GM23338 (cell line): ENCODE measurements at regions not wholly inside any gene's neighbourhood (a gene's known extent, or its start where the extent isn't known, plus 50 kb on each side); places are given as distances from the start of the nearest gene placed in this dataset.

Experiments
- ATAC-seq: fragments of 200-7000 bp; cut with Tn5 transposase; 3 replicates; pipeline ENCODE4 v1.9.1; 2020
- DNase-seq: peaks from one replicate; pipeline ENCODE4 v3.0.0-alpha.2; 2015; ENCODE audit warnings: low spot score
- H2AFZ ChIP-seq: fragments of 200-600 bp; sonication (generic); 2 replicates; pipeline ENCODE4 v1.8.0; 2016; ENCODE audit warnings: antibody characterized with exemption, mild to moderate bottlenecking, moderate library complexity
- H3F3A ChIP-seq: fragments of 200-600 bp; sonication (generic); replicated peaks from 2 replicates; pipeline ENCODE4 v1.8.0; 2017; ENCODE audit warnings: antibody characterized with exemption, mixed run types, low read depth
- H3K27ac ChIP-seq: fragments of 200-600 bp; sonication (generic); 2 replicates; pipeline ENCODE4 v1.6.1; 2016; ENCODE audit warnings: low read depth
- H3K27me3 ChIP-seq: fragments of 200-600 bp; sonication (generic); 2 replicates; pipeline ENCODE4 v1.8.0; 2016; ENCODE audit warnings: mild to moderate bottlenecking, mixed run types, moderate library complexity; ENCODE audit not compliant: insufficient read depth
- H3K36me3 ChIP-seq: fragments of 200-600 bp; sonication (generic); 2 replicates; pipeline ENCODE4 v1.8.0; 2016; ENCODE audit warnings: mild to moderate bottlenecking; ENCODE audit not compliant: insufficient read depth
- H3K4me1 ChIP-seq: fragments of 200-600 bp; sonication (generic); 2 replicates; pipeline ENCODE4 v1.8.0; 2016; ENCODE audit warnings: mild to moderate bottlenecking, moderate library complexity; ENCODE audit not compliant: insufficient read depth
- H3K4me2 ChIP-seq: fragments of 200-600 bp; sonication (generic); 2 replicates; pipeline ENCODE4 v1.7.1; 2017; ENCODE audit warnings: mixed run types
- H3K4me3 ChIP-seq: fragments of 200-600 bp; sonication (generic); 2 replicates; pipeline ENCODE4 v1.6.1; 2016; ENCODE audit warnings: mixed run types
- H3K79me2 ChIP-seq: fragments of 200-600 bp; sonication (generic); replicated peaks from 2 replicates; pipeline ENCODE4 v1.8.0; 2017; ENCODE audit warnings: mild to moderate bottlenecking; ENCODE audit not compliant: insufficient read depth
- H3K9me2 ChIP-seq: fragments of 200-600 bp; sonication (generic); 2 replicates; pipeline ENCODE4 v1.8.0; 2017; ENCODE audit not compliant: insufficient read depth
- H4K20me1 ChIP-seq: fragments of 200-600 bp; sonication (generic); replicated peaks from 2 replicates; pipeline ENCODE4 v1.8.0; 2017; ENCODE audit warnings: mild to moderate bottlenecking; ENCODE audit not compliant: insufficient read depth
- H3K27ac Mint-ChIP-seq: 2 replicates; pipeline ENCODE4 v1.8.0; 2020; ENCODE audit warnings: inconsistent platforms, mild to moderate bottlenecking, moderate library complexity, mixed read lengths
- H3K27me3 Mint-ChIP-seq: 3 replicates; pipeline ENCODE4 v1.8.0; 2022; ENCODE audit warnings: low read depth, mild to moderate bottlenecking, moderate library complexity, mixed read lengths, inconsistent platforms; ENCODE audit not compliant: insufficient read depth, poor library complexity
- H3K36me3 Mint-ChIP-seq: 3 replicates; pipeline ENCODE4 v1.8.0; 2021; ENCODE audit warnings: low read depth, mild to moderate bottlenecking, inconsistent platforms, moderate library complexity, mixed read lengths
- H3K4me1 Mint-ChIP-seq: 3 replicates; pipeline ENCODE4 v1.8.0; 2020; ENCODE audit warnings: mild to moderate bottlenecking, inconsistent platforms, mixed read lengths
- H3K4me3 Mint-ChIP-seq: 3 replicates; pipeline ENCODE4 v1.8.0; 2021; ENCODE audit warnings: moderate library complexity, mild to moderate bottlenecking, inconsistent platforms, mixed read lengths
- H3K9me3 Mint-ChIP-seq: 3 replicates; pipeline ENCODE4 v1.8.0; 2020; ENCODE audit warnings: moderate library complexity, mild to moderate bottlenecking, inconsistent platforms, mixed read lengths
- CREB1 ChIP-seq: fragments of 250-450 bp; sonication (Bioruptor Pico); IDR thresholded peaks from 2 replicates; pipeline ENCODE4 v1.5.0; 2020; ENCODE audit warnings: low read depth, mild to moderate bottlenecking, moderate library complexity
- ETS1 ChIP-seq: IDR thresholded peaks from 2 replicates; pipeline ENCODE4 v1.6.1; 2016; ENCODE audit warnings: antibody characterized with exemption
- EZH2 ChIP-seq: fragments of 200-600 bp; sonication (generic); IDR thresholded peaks from one replicate; pipeline ENCODE4 v1.8.0; 2017; ENCODE audit warnings: antibody characterized with exemption, mild to moderate bottlenecking, low read depth; ENCODE audit not compliant: unreplicated experiment
- JUNB ChIP-seq: IDR thresholded peaks from one replicate; pipeline ENCODE4 v1.6.1; 2016; ENCODE audit warnings: antibody characterized with exemption; ENCODE audit not compliant: unreplicated experiment
- ZNF114 ChIP-seq: fragments of 250-450 bp; sonication (Bioruptor Pico); IDR thresholded peaks from 2 replicates; pipeline ENCODE4 v1.5.0; 2020; ENCODE audit warnings: mild to moderate bottlenecking, moderate library complexity
- ZNF331 ChIP-seq: fragments of 250-450 bp; sonication (Bioruptor Pico); IDR thresholded peaks from 2 replicates; pipeline ENCODE4 v1.5.0; 2020; ENCODE audit warnings: low read depth, mild to moderate bottlenecking, moderate library complexity
- ZNF462 ChIP-seq: fragments of 250-450 bp; sonication (Bioruptor Pico); IDR thresholded peaks from 2 replicates; pipeline ENCODE4 v1.5.0; 2020; ENCODE audit warnings: mild to moderate bottlenecking, moderate library complexity

GRCh38 chr5:85621668-85622067 lies 996.1 kb upstream of the COX7C start (continued):
- TF ChIP-seq ZNF462, result no peak
- no peak for TF ChIP-seq ETS1

GRCh38 chr5:85628153-85628552 lies 989.6 kb upstream of the COX7C start:
- no peak overlapping the region for H3K27ac Mint-ChIP-seq
- no peak for TF ChIP-seq CREB1 (CRISPR knock-in tag)
- no peak for TF ChIP-seq ETS1
- TF ChIP-seq ZNF331 (CRISPR knock-in tag), result no peak
- no peak for TF ChIP-seq ZNF114 (CRISPR knock-in tag)
- TF ChIP-seq JUNB, result no peak
- no peak for TF ChIP-seq ZNF462
- no peak for TF ChIP-seq EZH2

More at GRCh38 chr5:85628153-85628552, 989.6 kb upstream of the COX7C start:
- Histone ChIP-seq H3K27me3 (no peaks in the 10 kb centered on the region), H3F3A (no peaks in the 10 kb centered on the region), H3K79me2 (no peaks in the 10 kb centered on the region), H3K4me2 (no peak overlapping the region), H3K36me3 (no peaks in the 10 kb centered on the region), H2AFZ (no peak overlapping the region), H3K4me1 (no peaks in the 10 kb centered on the region), H4K20me1 (no peaks in the 10 kb centered on the region), H3K9me2 (no peaks in the 10 kb centered on the region), H3K27ac (no peak overlapping the region), H3K4me3 (no peak overlapping the region)
- no peak for ATAC-seq
- Mint-ChIP-seq H3K4me1 (0 out of 3 replicates have a peak, but pooled peaks cover under 1% of the 10 kb centered on the region), H3K36me3 (no peaks in the 10 kb centered on the region), H3K9me3 (no peaks in the 10 kb centered on the region), H3K27me3 (no peaks in the 10 kb centered on the region), H3K4me3 (no peak overlapping the region)
- no peak for DNase-seq
